Natural killer cell treated with Interleukin-12 subunit alpha and Interleukin-12 subunit beta and Interleukin-15 and Interleukin-18, amount 100 ng/mL, for 72 hours (primary cell): ENCODE measurements at regions not wholly inside any gene's neighbourhood (a gene's known extent, or its start where the extent isn't known, plus 50 kb on each side); places are given as distances from the start of the nearest gene placed in this dataset.

Source experiments
- ATAC-seq, 2 donors: fragments of 150-1000 bp; cut with Tn5 transposase in 1 of 2; sonication (Bioruptor Pico), chemical (Tn5 transposase) in 1 of 2; 2 replicates each; pipeline ENCODE4 v1.10.0; 2021
- DNase-seq: peaks from one replicate; pipeline ENCODE4 v3.0.0; 2022; ENCODE audit warnings: low spot score
- H3K27ac Mint-ChIP-seq, 2 donors: 1 replicate in 1 of 2; 2 replicates in 1 of 2; pipeline ENCODE4 v1.8.0; 2022; ENCODE audit warnings: mixed read lengths in 2 of 2, mild to moderate bottlenecking in 1 of 2, moderate library complexity in 1 of 2
- H3K27me3 Mint-ChIP-seq, 2 donors: 1 replicate in 1 of 2; 2 replicates in 1 of 2; pipeline ENCODE4 v1.8.0; 2022; ENCODE audit warnings: mixed read lengths in 2 of 2
- H3K36me3 Mint-ChIP-seq: one replicate; pipeline ENCODE4 v1.8.0; 2022; ENCODE audit warnings: mixed read lengths
- H3K4me1 Mint-ChIP-seq, 2 donors: 1 replicate in 1 of 2; 2 replicates in 1 of 2; pipeline ENCODE4 v1.8.0; 2022; ENCODE audit warnings: low read depth in 2 of 2, mixed read lengths in 2 of 2, mild to moderate bottlenecking in 1 of 2
- H3K4me3 Mint-ChIP-seq: one replicate; pipeline ENCODE4 v1.8.0; 2022; ENCODE audit warnings: mixed read lengths
- H3K9me3 Mint-ChIP-seq: 2 replicates; pipeline ENCODE4 v1.8.0; 2022; ENCODE audit warnings: mixed read lengths

DNA sequence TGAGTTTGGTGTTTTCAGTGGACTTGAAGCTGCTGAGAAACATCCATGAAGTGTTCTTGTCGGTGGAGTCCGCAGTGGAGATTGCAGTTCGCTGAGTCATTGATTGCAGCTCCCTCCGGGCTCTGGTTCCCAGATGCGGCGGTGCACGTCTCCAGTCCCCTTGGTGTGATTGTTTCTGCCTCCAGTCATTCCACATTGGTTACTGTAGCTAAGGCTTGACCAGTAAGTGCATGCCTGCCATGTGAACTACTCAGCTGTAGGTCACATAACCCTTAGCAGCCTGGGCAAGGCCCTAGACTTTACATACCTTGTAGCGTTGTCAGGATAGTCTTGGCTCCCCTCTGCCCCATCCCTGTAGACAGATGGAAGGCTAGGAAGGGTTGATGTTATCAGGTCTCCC, 53.8 kb upstream of the CLCN4 start:
- DNase-seq: no peak
- Mint-ChIP-seq H3K36me3 (no peaks in the 10 kb centered on the region), H3K27ac (no peak overlapping the region), H3K9me3 (no peaks in the 10 kb centered on the region), H3K27me3 (no peaks in the 10 kb centered on the region), H3K4me1 (peaks cover 13 to 21% of the 10 kb centered on the region in 2 donors), H3K4me3 (no peak overlapping the region)
- no peak for ATAC-seq

GRCh38 chrX:10104958-10105658, 51.7 kb upstream of the CLCN4 start:
- Mint-ChIP-seq H3K9me3 (no peaks in the 10 kb centered on the region), H3K36me3 (no peaks in the 10 kb centered on the region), H3K27me3 (no peaks in the 10 kb centered on the region), H3K4me1 (peaks cover 0 to 10% of the 10 kb centered on the region in 2 donors), H3K27ac (peak overlapping the region in 1 of 2 donors; percentile 68), H3K4me3 (no peak overlapping the region)
- DNase-seq (no peak), ATAC-seq (no peak)

- ATAC-seq (peak in 1 of 2 donors; percentile 50), DNase-seq (no peak)
- H3K4me3 Mint-ChIP-seq: peak overlapping the region; percentile 17
- H3K36me3 Mint-ChIP-seq: no peaks in the 10 kb centered on the region
- peak overlapping the region; percentile 10 to 68 for H3K27ac Mint-ChIP-seq
- peaks cover 0 to 8% of the 10 kb centered on the region in 2 donors for H3K4me1 Mint-ChIP-seq
- no peaks in the 10 kb centered on the region for H3K9me3 Mint-ChIP-seq
- no peaks in the 10 kb centered on the region for H3K27me3 Mint-ChIP-seq
Measured at GRCh38 chrX:10106806-10107205, 50.0 kb upstream of the CLCN4 start.
